ENCODE measurements at regions not wholly inside any gene's neighbourhood (a gene's known extent, or its start where the extent isn't known, plus 50 kb on each side); places are given as distances from the start of the nearest gene placed in this dataset.

DNA sequence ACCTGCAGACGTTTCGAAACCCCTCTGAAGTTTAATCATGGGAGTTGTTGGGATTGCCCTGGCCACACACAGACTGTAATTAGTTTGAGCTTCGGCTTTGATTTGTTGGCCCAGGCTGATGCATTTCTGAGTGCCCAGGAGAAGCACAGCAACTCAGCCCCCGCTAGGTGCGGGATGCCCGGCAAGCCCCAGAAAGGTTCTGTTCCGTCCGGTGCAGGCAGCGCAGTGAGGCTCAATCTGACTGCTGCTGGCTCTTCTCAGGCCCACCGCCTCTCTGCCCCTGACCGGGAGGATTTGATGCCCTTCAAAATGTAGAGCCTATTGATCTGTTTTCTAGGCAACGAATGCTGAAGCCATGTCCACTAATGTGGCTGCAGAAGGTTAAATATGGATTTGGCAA lies 73.4 kb upstream of the TAF11L2 start:
- H3K9me3 ChIP-seq (replicated peaks; ENCODE audit: control insufficient read depth, insufficient read depth, low read length), result no peaks in the 10 kb centered on the region
- dilution Hi-C loops (cut with MboI; ENCODE audit: extremely low pct_ligation_motif_present, low sequenced_read_pairs) (no loop called here), intact Hi-C loops (cut with micrococcal nuclease) (no loop called here)
- CTCF ChIA-PET, result no interaction called here
- H3K27ac ChIP-seq (ENCODE audit: insufficient read depth, low read depth, low read length), result no peak overlapping the region
- peaks cover 4 to 5% of the 10 kb centered on the region in 2 experiments for H3K27me3 ChIP-seq (ENCODE audit: control insufficient read depth in 2 of 2, insufficient read depth in 2 of 2, low read length in 2 of 2)
- no peaks in the 10 kb centered on the region for H3K9me1 ChIP-seq (replicated peaks; ENCODE audit: control insufficient read depth, extremely low read depth, insufficient read depth, low read length)
- H4K20me1 ChIP-seq (replicated peaks; ENCODE audit: control insufficient read depth, extremely low read depth, insufficient read depth, low read length), result no peaks in the 10 kb centered on the region
- H3K4me3 ChIP-seq (replicated peaks in 1 of 3; ENCODE audit: insufficient read depth in 1 of 3, low read depth in 1 of 3, low read length in 3 of 3), result no peak overlapping the region
- H3K4me2 ChIP-seq (ENCODE audit: insufficient read depth, low read length), result no peak overlapping the region
- POLR2A ChIA-PET, result no interaction called here
- no peaks in the 10 kb centered on the region for H3K4me1 ChIP-seq (ENCODE audit: control insufficient read depth, extremely low read depth, insufficient read depth, low read length)
- H2AFZ ChIP-seq (ENCODE audit: low read depth, low read length), result no peak overlapping the region
- TF ChIP-seq, protein P1, sequence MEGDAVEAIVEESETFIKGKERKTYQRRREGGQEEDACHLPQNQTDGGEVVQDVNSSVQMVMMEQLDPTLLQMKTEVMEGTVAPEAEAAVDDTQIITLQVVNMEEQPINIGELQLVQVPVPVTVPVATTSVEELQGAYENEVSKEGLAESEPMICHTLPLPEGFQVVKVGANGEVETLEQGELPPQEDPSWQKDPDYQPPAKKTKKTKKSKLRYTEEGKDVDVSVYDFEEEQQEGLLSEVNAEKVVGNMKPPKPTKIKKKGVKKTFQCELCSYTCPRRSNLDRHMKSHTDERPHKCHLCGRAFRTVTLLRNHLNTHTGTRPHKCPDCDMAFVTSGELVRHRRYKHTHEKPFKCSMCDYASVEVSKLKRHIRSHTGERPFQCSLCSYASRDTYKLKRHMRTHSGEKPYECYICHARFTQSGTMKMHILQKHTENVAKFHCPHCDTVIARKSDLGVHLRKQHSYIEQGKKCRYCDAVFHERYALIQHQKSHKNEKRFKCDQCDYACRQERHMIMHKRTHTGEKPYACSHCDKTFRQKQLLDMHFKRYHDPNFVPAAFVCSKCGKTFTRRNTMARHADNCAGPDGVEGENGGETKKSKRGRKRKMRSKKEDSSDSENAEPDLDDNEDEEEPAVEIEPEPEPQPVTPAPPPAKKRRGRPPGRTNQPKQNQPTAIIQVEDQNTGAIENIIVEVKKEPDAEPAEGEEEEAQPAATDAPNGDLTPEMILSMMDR (IDR thresholded peaks at IDR 0.05; ENCODE audit: extremely low read depth in 1 of 2, insufficient read depth in 1 of 2, low read depth in 1 of 2, low read length in 2 of 2), result no peak
- TF ChIP-seq POLR2AphosphoS5 (IDR thresholded peaks at IDR 0.05; ENCODE audit: insufficient read depth, low read depth, low read length) (no peak), EZH2 (IDR thresholded peaks at IDR 0.05; ENCODE audit: borderline replicate concordance, low read depth, low read length, severe bottlenecking) (no peak), GATA2 (IDR thresholded peaks at IDR 0.05; ENCODE audit: insufficient read depth, insufficient read length, low read depth, low read length) (no peak), FOS (IDR thresholded peaks at IDR 0.05; ENCODE audit: borderline replicate concordance, insufficient read depth, low read length) (no peak), JUN (IDR thresholded peaks at IDR 0.05; ENCODE audit: borderline replicate concordance, insufficient read depth, insufficient read length, low read depth) (no peak), POLR2A (IDR thresholded peaks at IDR 0.05; ENCODE audit: low read depth, low read length) (no peak), MYC (IDR thresholded peaks at IDR 0.05; ENCODE audit: low read depth, low read length) (no peak)
- TF ChIP-seq, protein P2, sequence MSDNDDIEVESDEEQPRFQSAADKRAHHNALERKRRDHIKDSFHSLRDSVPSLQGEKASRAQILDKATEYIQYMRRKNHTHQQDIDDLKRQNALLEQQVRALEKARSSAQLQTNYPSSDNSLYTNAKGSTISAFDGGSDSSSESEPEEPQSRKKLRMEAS (IDR thresholded peaks at IDR 0.05; ENCODE audit: insufficient read depth, insufficient read length), result no peak
- H3K79me2 ChIP-seq (ENCODE audit: control insufficient read depth, insufficient read depth, low read length), result no peaks in the 10 kb centered on the region
- no TSS peak for BruUV-seq (replicated peaks)
- no peaks in the 10 kb centered on the region for H3K36me3 ChIP-seq (ENCODE audit: control insufficient read depth in 2 of 2, extremely low read depth in 1 of 2, insufficient read depth in 2 of 2, low read length in 2 of 2)
- no peak for FAIRE-seq
- no peak for DNase-seq (ENCODE audit: low read depth, low spot score)
- H3K9ac ChIP-seq (replicated peaks; ENCODE audit: extremely low read depth, insufficient read depth, low read length), result no peak overlapping the region
